Umbilical cord (tissue), 1 donor: ENCODE measurements at regions not wholly inside any gene's neighbourhood (a gene's known extent, or its start where the extent isn't known, plus 50 kb on each side); places are given as distances from the start of the nearest gene placed in this dataset.
"Not testable (repeated sequence)": the region's sequence is repeated elsewhere in the genome, so short reads cannot be mapped to it uniquely, and the experiment has no call there.

Experiments
- DNase-seq: peaks from one replicate; pipeline ENCODE4 v3.0.0-alpha.2; 2015; ENCODE audit warnings: low spot score

DNA sequence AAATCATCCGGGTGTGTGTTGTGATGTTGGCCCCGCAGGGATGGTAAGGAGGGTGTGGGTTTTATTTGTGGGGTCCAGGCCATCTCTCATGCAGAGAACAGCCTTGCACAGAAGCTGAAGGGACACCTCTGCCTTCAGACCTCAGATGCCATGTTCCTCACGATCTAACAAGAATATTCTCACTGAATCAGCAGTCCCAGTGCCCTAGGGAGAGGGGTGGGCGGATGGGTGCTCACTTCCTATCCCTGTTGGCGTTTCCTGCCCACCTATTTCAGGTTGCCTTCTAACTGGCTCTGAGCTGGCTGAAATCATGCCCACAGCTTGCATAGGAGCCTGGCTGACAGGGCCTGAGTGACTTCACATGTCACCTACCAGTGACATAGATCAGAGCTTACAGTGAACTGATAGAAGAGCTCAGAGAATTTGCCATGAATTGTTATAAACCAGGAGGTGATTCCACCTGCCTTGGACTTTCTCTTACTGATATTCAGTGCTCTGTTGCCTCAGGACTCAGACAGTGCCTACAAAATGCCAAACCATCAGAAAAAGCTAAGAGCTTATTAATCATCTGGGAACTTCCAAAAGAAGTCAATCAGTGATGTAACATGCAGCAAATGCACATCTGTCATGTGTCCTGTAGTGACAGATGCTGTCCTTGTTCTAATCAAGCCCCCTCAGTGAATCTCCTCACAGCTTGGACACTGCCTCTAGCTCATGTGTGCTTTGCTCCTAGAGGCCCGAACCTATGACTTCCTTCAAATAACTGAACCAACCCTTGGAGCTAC is 186.8 kb upstream of the ADRA1D start:
- no peak for DNase-seq

- no peak for DNase-seq
Measured at GRCh38 chr20:4435225-4435624, 186.1 kb upstream of the ADRA1D start.

- no peak for DNase-seq
Measured at GRCh38 chr20:4434681-4435080, 185.6 kb upstream of the ADRA1D start.

DNA sequence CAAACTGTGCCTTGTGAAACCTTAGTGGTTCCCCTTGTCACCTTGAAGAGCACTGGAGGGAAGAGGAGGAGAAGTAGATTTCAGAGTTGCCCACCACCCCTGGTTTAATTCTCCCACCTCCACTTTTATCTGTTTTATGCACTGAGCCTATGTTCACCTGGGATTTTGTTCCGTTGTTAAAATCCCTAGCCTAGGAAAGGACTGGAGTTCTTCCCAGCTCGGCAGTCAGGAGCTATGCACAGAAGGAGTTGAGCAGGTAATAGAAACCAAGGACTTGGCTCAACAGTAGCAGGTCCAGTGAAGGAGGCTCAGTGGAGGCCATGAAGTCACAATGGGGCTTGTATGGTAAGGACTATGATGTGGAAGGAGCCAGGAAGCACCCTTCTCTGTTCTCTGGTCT is 182.4 kb upstream of the ADRA1D start:
- DNase-seq, result no peak

GRCh38 chr20:4430826-4431225 is 181.7 kb upstream of the ADRA1D start:
- not testable (repeated sequence) for DNase-seq

- no peak for DNase-seq
Measured at GRCh38 chr20:4427940-4428586, 179.0 kb upstream of the ADRA1D start.

- no peak for DNase-seq
Measured at GRCh38 chr20:4418141-4418540, 169.1 kb upstream of the ADRA1D start.

DNA sequence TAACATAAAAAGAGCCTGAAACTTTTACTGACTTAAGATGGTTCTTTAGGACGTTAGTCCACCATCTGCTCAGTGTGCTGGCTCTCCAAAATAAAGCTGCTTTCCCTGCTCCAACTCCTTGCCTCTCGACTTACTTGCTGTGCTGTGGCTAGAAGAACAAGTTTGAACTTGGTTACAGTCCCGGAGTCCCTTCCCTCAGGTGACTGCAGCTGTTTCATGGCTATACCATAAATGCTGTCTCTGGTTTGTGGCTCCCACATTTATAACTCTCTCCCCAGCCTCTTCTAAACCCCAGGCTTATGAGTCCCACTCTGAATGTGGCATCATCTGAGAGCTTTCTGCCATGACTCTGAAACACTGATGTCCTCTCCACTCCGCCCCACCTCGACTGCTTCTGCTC is 166.2 kb upstream of the ADRA1D start:
- DNase-seq, result no peak

DNA sequence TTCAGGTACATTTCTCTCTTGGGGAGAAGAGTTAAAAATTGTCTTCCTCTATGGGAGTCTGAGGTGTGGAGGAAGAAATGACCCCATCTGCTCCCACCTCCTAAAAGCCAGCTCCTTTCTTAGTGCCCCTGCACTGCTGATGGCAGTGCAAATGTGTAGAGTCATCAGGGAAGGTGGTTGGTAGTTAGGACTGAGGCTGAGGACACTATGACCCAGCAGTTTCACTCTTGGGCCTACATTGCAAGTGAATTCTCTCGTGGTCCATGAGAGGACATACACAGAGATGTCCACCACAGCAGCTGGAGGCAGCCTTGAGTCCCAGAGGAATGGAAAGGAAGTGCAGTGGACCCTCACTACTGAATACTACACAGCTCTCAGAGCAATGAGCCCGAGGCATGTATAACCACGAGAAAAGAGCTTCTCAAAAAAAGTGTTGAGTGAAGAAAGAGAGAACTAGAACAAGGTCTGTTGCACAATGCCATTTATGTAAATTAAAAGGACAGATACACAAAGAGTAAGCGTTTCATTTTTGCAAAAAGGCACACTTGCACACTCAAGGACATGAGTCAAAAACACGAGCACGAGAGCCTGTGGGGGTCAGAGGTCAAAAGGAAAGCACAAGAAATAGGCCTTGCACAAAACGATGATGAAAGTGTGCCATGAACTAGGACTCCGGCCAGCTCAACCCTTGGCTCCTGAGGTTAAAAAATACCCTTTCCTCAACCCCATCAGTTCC is 164.4 kb upstream of the ADRA1D start:
- no peak for DNase-seq

DNA sequence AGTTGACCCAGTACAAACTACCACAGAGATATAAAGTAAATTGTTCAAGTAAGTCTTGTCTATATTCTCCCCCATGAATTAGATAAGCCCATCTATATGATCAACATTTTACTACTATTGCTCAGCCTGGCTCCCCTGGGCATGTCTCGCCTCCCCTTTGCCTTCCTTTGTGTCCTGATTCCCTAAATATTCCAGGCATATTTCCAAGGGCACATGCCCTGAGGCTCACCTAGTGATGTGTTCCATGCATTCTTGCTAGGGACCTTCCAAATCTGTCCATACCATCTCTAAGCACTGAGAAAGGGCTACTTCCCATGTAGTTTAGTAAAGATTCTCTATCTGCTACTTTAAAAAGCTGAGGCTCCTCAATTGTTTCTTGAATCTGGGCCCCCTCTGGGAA is 163.1 kb upstream of the ADRA1D start:
- DNase-seq, result no peak

DNA sequence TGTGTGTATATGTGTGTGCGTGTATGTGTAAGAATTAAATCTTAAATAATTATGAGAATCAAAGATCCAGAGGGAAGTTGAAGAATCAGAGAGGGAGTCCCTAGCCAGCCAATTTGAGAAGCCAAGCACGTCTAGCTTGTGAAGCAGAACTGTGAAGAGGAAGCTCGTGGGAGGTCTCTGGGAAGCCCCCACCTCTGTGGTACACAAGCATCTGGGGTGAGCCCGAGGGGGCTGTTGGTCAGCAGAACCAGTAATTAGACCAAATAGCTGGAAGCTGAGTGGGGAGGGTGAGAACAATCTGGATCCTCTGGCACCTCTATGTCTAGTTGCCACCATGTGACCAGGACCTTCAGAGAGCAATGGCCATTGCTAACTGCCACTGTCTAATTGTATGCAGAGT is 162.7 kb upstream of the ADRA1D start:
- DNase-seq, result no peak

DNA sequence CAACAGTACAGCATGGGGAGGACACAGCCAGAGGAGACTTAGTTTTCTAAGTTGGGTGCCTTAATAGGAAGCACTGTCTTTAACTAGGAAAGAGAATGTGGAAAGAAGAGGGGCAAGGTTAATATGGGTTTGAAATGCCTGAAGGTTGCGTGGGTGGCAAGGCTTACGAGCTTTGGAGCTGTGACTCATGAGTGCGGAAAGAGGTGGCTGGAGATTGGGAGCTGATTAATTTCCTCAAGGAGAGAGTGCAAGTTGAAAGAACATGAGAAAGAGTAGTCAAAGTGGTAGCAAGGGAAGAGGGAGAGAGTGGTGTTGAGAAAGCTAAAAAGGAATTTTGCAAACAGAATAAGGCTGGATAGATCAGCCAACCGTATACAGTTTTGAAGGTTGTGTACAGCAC is 157.5 kb upstream of the ADRA1D start:
- DNase-seq, result no peak

DNA sequence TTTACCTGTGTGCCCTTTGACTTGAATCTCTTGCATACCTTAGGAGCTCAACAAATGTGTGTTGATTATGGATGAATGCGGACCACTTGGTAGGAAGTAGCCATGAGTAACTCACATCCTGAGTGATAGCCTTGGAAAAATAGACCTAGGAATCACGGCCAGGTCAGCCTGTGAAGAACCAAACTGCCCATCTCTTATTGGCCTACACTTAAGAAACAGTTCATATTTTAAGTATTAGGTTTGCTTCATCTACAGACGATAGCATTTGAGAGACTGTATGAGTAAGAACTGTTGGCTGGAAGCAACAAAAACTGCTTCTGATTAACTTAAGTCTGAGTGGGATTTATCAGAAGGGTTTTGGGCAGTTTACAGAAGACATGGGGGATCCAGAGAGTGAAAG is 152.5 kb upstream of the ADRA1D start:
- DNase-seq, result no peak

DNA sequence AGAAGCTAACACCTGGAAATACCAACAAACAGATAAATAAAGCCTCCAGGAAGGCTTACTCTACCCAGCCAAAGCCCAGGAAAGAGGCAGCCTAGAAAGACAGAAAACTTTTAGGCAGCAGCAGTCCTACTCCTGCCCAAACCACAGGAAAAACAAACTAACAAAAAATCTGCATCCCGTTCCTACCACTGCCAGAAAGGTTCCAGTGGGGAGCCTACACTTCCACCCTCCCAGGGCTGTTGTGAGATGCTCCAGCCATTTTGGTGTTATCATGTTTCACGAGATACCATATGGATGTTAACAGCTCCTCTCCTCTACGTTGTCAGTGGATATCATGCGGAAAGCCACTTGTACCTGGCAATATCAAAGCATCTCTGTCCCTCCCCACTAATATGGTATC is 135.9 kb upstream of the ADRA1D start:
- DNase-seq, result no peak

GRCh38 chr20:4383961-4384360 is 134.9 kb upstream of the ADRA1D start:
- no peak for DNase-seq

DNA sequence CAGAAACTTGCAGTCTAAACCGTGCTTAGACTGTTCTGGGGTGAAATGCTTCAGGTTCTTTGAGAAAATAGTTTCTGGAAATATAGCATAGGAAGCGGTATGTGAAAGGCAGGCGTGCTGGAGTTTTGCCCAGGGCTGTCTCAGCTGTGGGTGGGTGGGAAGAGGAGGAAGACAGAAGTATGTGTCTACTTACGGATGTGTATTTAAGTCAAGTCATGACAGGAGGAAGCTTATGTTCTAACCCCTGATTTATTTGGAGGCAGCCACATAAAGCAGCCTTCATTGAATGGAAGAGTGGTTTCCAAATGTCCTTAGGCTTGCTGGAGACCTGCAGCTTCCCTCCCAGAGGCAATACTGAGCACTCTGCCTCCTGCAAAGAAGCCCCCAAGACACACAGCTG is 126.8 kb upstream of the ADRA1D start:
- peak; percentile 83 for DNase-seq

DNA sequence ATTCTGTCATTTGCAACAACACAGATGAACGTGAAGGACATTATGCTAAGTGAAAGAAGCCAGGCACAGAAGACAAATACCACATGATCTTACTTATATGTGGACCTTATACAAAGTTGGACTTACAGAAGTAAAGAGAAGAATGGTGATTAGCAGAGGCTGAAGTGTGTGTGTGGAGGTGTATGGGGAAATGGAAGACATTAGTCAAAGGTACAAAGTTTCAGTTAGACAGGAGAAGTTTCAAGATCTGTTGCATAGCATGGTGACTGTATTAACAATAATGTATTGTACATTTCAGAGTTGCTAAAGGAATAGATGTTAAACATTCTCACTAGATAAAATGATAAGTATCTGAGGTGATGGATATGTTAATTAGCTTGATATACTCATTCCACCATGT is 124.4 kb upstream of the ADRA1D start:
- DNase-seq, result no peak

DNA sequence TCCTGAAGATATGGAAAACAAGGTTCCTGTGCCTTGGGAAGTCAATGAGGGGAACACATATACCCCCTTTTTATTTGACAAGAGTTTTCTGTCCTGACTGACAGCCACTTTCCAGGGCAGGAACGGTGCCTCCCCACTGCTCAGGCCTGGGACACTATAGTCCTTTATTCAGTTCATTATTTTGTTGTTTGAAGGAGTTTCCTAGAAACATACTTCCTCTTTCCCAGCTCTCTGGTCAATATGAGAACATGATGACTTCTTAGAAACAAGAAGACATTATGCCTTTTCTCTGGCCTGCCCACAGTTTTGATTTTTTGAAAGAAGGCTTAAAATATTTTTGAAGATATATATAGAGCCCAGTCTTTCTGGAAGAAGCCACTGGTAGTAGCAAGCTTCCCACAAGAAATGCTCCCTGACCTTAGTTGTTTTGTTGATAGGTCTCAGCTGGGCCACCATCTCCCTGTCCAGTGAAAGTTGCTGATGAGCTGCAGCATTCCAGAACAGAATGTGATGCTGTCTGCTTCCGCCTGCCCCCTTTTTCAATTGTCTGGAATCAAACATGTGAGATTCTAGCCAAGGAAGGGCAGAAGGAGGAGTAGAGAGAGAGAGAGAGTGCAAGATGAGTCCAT is 122.7 kb upstream of the ADRA1D start:
- DNase-seq, result no peak

DNA sequence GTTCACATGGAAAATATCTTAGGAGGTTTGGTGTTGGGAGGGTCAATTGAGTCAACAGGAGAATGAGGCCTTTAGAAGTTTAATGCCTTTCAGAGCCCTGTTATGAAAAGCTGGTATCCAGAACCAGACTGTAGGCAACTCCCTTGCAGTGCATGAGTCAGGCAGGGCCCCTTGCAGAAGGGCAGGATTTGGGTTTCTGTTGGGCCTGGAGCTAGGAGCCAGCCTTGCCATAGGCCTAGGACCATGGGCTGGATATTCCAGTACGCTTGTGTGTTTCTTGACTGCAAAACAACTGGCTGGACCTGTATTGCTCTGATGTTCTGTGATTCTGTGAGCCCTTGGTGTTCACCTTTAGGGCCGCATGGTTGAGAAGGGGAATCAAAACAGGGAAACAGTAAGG is 121.8 kb upstream of the ADRA1D start:
- peak; percentile 54 for DNase-seq

- no peak for DNase-seq
Measured at GRCh38 chr20:4369798-4370124, 120.7 kb upstream of the ADRA1D start.

GRCh38 chr20:4369119-4369797 is 120.2 kb upstream of the ADRA1D start:
- no peak for DNase-seq

DNA sequence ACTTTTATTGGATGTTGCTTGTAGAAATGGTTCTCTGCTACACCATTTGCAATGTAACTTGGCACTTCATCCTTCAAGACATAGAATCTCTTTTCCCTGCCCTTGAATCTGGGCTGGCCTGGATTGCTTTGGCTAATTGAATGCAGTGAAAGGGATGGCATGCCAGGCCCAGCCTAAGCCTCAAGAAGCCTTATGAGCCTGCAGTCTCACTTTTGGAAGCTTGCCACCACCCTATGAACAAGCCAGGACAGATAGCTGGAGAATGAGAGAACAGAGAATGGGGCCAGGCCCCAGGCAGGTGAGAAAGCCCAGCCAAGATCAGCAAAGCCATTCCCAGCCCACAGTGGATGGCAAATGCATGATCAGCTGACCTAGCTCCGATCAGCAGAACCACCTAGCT is 117.0 kb upstream of the ADRA1D start:
- no peak for DNase-seq
